BLaER1 treated with 17β-estradiol and CSF1 and Interleukin-3, amounts not matched to agents 10 nM and 100 nM (cell line): ENCODE measurements at regions not wholly inside any gene's neighbourhood (a gene's known extent, or its start where the extent isn't known, plus 50 kb on each side); places are given as distances from the start of the nearest gene placed in this dataset.

Source experiments
- H3K27ac ChIP-seq, 11 experiments: shearing (Covaris generic); formaldehyde crosslinking; 2 replicates each; pipeline ENCODE4 v1.8.1; 2022
- H3K27me3 ChIP-seq, 11 experiments: shearing (Covaris generic); formaldehyde crosslinking; 2 replicates each; pipeline ENCODE4 v1.8.1; 2022
- H3K36me3 ChIP-seq, 11 experiments: shearing (Covaris generic); formaldehyde crosslinking; 2 replicates each; pipeline ENCODE4 v1.8.1; 2022
- H3K4me1 ChIP-seq, 10 experiments: shearing (Covaris generic); formaldehyde crosslinking; 2 replicates each; pipeline ENCODE4 v1.8.1; 2022
- H3K4me2 ChIP-seq, 11 experiments: shearing (Covaris generic); formaldehyde crosslinking; 2 replicates each; pipeline ENCODE4 v1.8.1; 2022
- H3K4me3 ChIP-seq, 10 experiments: shearing (Covaris generic); formaldehyde crosslinking; 2 replicates each; pipeline ENCODE4 v1.8.1; 2022
- H3K9ac ChIP-seq, 11 experiments: shearing (Covaris generic); formaldehyde crosslinking; 2 replicates each; pipeline ENCODE4 v1.8.1; 2022
- H3K9me3 ChIP-seq, 11 experiments: shearing (Covaris generic); formaldehyde crosslinking; replicated peaks in 1 of 11; 2 replicates each; pipeline ENCODE4 v1.8.1; 2022
- H4K20me1 ChIP-seq, 11 experiments: shearing (Covaris generic); formaldehyde crosslinking; 2 replicates each; pipeline ENCODE4 v1.8.1; 2022
- Cebpa-rat ChIP-seq, 11 experiments: shearing (Covaris generic); IDR thresholded peaks; 2 replicates each; pipeline ENCODE4 v1.8.1; 2022

GRCh38 chr2:57160976-57161375, 885.6 kb upstream of the VRK2 start:
- Histone ChIP-seq H3K4me3 (no peak overlapping the region), H4K20me1 (no peaks in the 10 kb centered on the region), H3K36me3 (no peaks in the 10 kb centered on the region), H3K27ac (no peak overlapping the region), H3K9me3 (no peaks in the 10 kb centered on the region), H3K9ac (no peak overlapping the region), H3K4me2 (no peak overlapping the region), H3K4me1 (no peaks in the 10 kb centered on the region), H3K27me3 (no peaks in the 10 kb centered on the region)
- no peak for TF ChIP-seq Cebpa-rat (IDR thresholded peaks at IDR 0.05)

GRCh38 chr2:57177176-57177575, 869.4 kb upstream of the VRK2 start:
- Histone ChIP-seq H3K4me3 (no peak overlapping the region), H3K9ac (no peak overlapping the region), H3K27ac (no peak overlapping the region), H3K4me1 (no peaks in the 10 kb centered on the region), H3K4me2 (no peak overlapping the region), H3K36me3 (no peaks in the 10 kb centered on the region), H3K27me3 (no peaks in the 10 kb centered on the region), H3K9me3 (no peaks in the 10 kb centered on the region), H4K20me1 (no peaks in the 10 kb centered on the region)
- no peak for TF ChIP-seq Cebpa-rat (IDR thresholded peaks at IDR 0.05)

DNA sequence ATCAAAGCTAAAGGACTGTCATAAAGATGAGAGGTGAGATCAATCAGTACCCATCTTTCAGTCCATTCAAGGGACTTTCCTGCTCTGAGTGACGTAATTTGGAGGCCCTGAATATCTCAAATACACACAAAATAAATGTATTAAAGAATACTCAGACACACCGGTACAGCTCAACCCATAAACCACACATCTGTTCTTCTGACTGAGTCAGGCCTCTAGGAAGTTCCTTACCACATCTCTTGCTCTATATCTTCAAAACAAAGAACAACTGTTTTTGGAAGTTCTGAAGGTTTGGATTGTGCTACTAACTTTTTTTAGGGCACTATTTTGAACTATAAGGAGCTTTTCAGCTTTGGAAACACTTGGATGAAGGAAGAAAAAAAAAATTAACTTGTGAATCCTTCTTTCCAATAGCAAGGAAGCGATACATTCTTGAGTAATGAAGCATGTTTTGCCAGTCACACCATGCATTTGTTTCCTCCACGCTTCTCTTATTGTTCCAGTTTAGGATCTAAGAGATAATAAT, 866.5 kb upstream of the VRK2 start:
- H3K27ac ChIP-seq: no peak overlapping the region
- no peaks in the 10 kb centered on the region for H3K9me3 ChIP-seq
- no peak overlapping the region for H3K4me2 ChIP-seq
- TF ChIP-seq Cebpa-rat (IDR thresholded peaks at IDR 0.05): no peak
- no peak overlapping the region for H3K9ac ChIP-seq
- H3K27me3 ChIP-seq: no peaks in the 10 kb centered on the region
- no peaks in the 10 kb centered on the region for H4K20me1 ChIP-seq
- H3K4me3 ChIP-seq: no peak overlapping the region
- H3K36me3 ChIP-seq: no peaks in the 10 kb centered on the region
- no peaks in the 10 kb centered on the region for H3K4me1 ChIP-seq

DNA sequence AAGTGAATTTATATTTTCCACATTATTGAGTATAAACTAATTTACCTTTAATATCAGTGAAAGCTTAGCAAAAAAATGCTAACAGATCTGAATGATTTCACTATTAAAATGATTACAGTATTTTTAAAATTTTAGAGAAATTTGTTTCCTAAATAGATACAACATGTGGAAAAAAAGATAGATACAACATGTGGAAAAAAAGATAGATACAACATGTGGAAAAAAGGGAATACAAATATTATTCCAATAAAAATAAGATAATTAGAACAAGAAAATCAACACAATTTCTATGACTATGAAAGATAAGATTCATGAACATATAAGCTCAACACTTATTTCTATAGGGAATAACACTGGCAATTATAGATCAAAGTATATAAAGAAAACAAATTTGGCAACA, 865.9 kb upstream of the VRK2 start:
- TF ChIP-seq Cebpa-rat (IDR thresholded peaks at IDR 0.05): no peak
- no peaks in the 10 kb centered on the region for H3K36me3 ChIP-seq

DNA sequence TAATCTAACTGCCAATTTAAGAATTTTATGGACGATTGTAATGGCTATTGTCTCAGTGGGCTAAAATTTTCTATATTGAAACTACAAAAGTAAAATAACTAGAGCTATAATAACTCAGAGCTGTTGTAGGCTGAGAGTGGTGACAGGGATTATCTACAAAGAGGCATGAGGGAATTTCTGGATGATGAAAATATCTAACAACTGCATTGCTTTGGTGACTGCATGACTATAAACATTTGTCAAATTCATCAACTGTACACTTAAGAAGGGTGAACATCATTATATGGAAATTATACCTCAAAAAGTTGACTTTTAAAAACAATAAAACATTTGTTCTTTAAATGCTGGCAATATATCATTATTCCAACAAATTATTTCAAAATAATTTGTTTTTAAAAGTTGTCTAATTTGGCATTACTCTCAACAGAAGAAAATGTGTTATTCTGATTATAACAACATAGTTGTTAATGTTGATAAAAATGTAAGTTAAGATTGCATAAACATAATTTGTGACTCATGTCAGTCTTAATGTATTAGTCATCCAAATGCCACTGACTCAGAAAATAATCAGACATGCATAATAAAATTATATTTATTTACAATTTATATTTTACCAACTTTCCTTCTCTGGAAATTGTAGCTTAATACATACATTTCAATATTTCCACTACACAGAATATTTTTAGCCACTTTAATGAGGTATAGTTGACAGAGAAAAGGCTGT, 865.1 kb upstream of the VRK2 start:
- H3K4me2 ChIP-seq: no peak overlapping the region
- no peaks in the 10 kb centered on the region for H3K4me1 ChIP-seq
- H4K20me1 ChIP-seq: no peaks in the 10 kb centered on the region
- H3K27me3 ChIP-seq: no peaks in the 10 kb centered on the region
- no peak overlapping the region for H3K27ac ChIP-seq
- H3K9me3 ChIP-seq: no peaks in the 10 kb centered on the region
- TF ChIP-seq Cebpa-rat (IDR thresholded peaks at IDR 0.05): no peak
- no peak overlapping the region for H3K4me3 ChIP-seq
- H3K9ac ChIP-seq: no peak overlapping the region
- no peaks in the 10 kb centered on the region for H3K36me3 ChIP-seq

More for the DNA sequence above, 865.9 kb upstream of the VRK2 start:
- Histone ChIP-seq H3K27me3 (no peaks in the 10 kb centered on the region), H3K27ac (no peak overlapping the region), H3K9ac (no peak overlapping the region), H4K20me1 (no peaks in the 10 kb centered on the region), H3K9me3 (no peaks in the 10 kb centered on the region), H3K4me2 (no peak overlapping the region), H3K4me3 (no peak overlapping the region), H3K4me1 (no peaks in the 10 kb centered on the region)

DNA sequence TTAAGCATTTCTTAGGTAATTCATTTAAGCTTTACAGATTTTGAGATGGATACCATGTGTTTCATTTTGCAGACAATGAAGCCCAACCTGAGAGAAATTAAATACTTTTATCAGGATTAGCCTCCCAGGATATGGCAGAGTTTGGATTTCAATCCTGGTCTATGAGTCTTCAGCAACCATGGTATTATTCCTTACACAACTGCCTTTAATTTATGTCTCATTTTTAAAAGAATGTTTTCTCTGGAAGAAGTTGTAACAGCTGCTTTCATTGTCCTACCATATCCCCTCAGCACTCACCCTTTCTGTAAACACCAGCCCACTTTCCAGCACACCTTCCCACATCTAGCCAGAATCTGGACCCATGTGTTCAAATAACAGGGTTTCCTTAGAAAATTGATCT, 863.7 kb upstream of the VRK2 start:
- H3K27ac ChIP-seq: no peak overlapping the region
- H3K4me1 ChIP-seq: no peaks in the 10 kb centered on the region
- H3K4me3 ChIP-seq: no peak overlapping the region
- H3K9me3 ChIP-seq: no peaks in the 10 kb centered on the region
- no peak overlapping the region for H3K4me2 ChIP-seq
- no peak for TF ChIP-seq Cebpa-rat (IDR thresholded peaks at IDR 0.05)
- H4K20me1 ChIP-seq: no peaks in the 10 kb centered on the region
- no peaks in the 10 kb centered on the region for H3K27me3 ChIP-seq
- H3K36me3 ChIP-seq: no peaks in the 10 kb centered on the region
- no peak overlapping the region for H3K9ac ChIP-seq

GRCh38 chr2:57185568-57185967, 861.0 kb upstream of the VRK2 start:
- Histone ChIP-seq H3K9me3 (no peaks in the 10 kb centered on the region), H3K4me1 (no peaks in the 10 kb centered on the region), H4K20me1 (no peaks in the 10 kb centered on the region), H3K4me3 (no peak overlapping the region), H3K36me3 (no peaks in the 10 kb centered on the region), H3K27ac (no peak overlapping the region), H3K27me3 (no peaks in the 10 kb centered on the region), H3K9ac (no peak overlapping the region), H3K4me2 (no peak overlapping the region)
- TF ChIP-seq Cebpa-rat (IDR thresholded peaks at IDR 0.05): no peak

DNA sequence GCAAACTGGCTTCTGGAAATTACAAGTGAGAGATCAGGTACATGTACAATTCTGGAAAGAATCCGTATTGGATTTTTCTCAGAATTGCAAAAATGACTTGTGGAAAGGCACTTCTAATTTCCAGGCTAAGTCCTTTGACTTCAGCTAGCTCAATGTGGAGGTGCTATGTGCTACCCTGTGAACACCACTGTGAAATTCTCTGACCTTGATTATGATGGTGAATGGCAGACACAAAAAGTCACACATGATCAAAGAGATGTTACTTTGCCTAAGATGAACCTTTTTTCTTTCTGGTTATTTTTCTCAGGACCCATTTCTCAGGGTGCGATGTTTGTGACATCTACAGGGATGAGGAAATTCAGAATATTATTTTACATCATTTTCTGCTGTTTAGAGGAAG, 856.6 kb upstream of the VRK2 start:
- H3K4me2 ChIP-seq: no peak overlapping the region
- H3K36me3 ChIP-seq: no peaks in the 10 kb centered on the region
- H3K27ac ChIP-seq: no peak overlapping the region
- H3K9me3 ChIP-seq: no peaks in the 10 kb centered on the region
- no peaks in the 10 kb centered on the region for H4K20me1 ChIP-seq
- H3K9ac ChIP-seq: no peak overlapping the region
- no peak for TF ChIP-seq Cebpa-rat (IDR thresholded peaks at IDR 0.05)
- no peak overlapping the region for H3K4me3 ChIP-seq
- no peaks in the 10 kb centered on the region for H3K27me3 ChIP-seq
- no peaks in the 10 kb centered on the region for H3K4me1 ChIP-seq

- Histone ChIP-seq H3K9me3 (no peaks in the 10 kb centered on the region; a peak in 1 of 22 replicates), H3K4me1 (no peaks in the 10 kb centered on the region), H3K36me3 (no peaks in the 10 kb centered on the region), H3K4me3 (no peak overlapping the region), H3K9ac (no peak overlapping the region), H3K27me3 (no peaks in the 10 kb centered on the region), H4K20me1 (no peaks in the 10 kb centered on the region), H3K4me2 (no peak overlapping the region), H3K27ac (no peak overlapping the region)
- no peak for TF ChIP-seq Cebpa-rat (IDR thresholded peaks at IDR 0.05)
Observed at GRCh38 chr2:57199663-57200062, 846.9 kb upstream of the VRK2 start.

DNA sequence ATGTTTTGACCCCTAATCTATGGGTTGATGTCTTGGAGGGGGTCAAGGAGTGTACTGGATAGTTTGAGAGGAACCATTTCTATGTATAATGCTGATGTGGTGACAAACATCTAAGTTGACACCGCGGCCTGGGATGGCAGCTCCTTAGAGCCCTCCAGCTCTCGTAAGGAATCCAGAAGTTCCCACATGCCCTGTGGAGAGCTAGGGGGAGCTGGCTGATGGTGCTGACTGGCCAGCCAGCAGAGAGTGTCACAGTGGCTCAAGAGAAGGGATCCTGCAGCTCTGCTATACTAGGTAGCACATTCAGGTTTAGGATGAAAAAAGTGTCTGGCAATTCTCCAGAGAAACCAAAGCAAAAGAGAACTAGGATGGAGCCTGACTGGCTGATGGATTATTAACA, 842.2 kb upstream of the VRK2 start:
- no peak overlapping the region for H3K4me2 ChIP-seq
- H3K4me3 ChIP-seq: no peak overlapping the region
- H3K9me3 ChIP-seq: no peaks in the 10 kb centered on the region; a peak in 1 of 22 replicates
- H3K27ac ChIP-seq: no peak overlapping the region
- no peaks in the 10 kb centered on the region for H3K4me1 ChIP-seq
- no peaks in the 10 kb centered on the region for H4K20me1 ChIP-seq
- TF ChIP-seq Cebpa-rat (IDR thresholded peaks at IDR 0.05): no peak
- H3K36me3 ChIP-seq: no peaks in the 10 kb centered on the region
- no peaks in the 10 kb centered on the region for H3K27me3 ChIP-seq
- no peak overlapping the region for H3K9ac ChIP-seq
